HFF-Myc (cell line): ENCODE measurements at regions not wholly inside any gene's neighbourhood (a gene's known extent, or its start where the extent isn't known, plus 50 kb on each side); places are given as distances from the start of the nearest gene placed in this dataset.
A peak's percentile ranks its signal among the peaks of the same experiment; 100 is the strongest.

Experiments
- DNase-seq: peaks from one replicate; pipeline ENCODE4 v3.0.0-alpha.2; 2011; ENCODE audit warnings: low read depth; ENCODE audit errors: extremely low read depth
- H3K4me3 ChIP-seq: replicated peaks from 2 replicates; pipeline ENCODE4 v1.5.1; 2011; ENCODE audit warnings: low read depth, mild to moderate bottlenecking, control low read depth, low read length
- TF ChIP-seq, protein P1 (sequence below): IDR thresholded peaks from 2 replicates; pipeline ENCODE4 v1.5.1; 2012; ENCODE audit warnings: mild to moderate bottlenecking, low read depth, low read length, control low read depth; ENCODE audit errors: missing control alignments

DNA sequence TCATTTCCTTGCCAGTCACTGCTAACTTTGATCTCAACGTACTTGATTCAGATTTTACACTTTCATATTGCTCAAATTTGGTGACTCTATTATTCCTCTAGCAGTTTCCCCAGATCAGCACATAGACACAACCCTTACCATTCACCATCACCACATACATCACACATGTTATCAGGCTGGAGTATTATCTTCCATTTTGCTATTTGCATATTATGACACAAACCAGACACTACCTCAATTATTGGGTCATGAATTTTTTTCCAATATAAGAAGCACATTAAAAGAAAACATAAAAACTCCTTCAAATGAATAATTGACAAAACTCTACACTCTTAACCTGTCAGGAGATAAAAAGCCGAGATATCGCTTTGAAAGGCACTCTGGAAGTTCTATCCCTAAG is 1166.7 kb upstream of the B3GALT2 start:
- no peak for DNase-seq
- TF ChIP-seq, protein P1, sequence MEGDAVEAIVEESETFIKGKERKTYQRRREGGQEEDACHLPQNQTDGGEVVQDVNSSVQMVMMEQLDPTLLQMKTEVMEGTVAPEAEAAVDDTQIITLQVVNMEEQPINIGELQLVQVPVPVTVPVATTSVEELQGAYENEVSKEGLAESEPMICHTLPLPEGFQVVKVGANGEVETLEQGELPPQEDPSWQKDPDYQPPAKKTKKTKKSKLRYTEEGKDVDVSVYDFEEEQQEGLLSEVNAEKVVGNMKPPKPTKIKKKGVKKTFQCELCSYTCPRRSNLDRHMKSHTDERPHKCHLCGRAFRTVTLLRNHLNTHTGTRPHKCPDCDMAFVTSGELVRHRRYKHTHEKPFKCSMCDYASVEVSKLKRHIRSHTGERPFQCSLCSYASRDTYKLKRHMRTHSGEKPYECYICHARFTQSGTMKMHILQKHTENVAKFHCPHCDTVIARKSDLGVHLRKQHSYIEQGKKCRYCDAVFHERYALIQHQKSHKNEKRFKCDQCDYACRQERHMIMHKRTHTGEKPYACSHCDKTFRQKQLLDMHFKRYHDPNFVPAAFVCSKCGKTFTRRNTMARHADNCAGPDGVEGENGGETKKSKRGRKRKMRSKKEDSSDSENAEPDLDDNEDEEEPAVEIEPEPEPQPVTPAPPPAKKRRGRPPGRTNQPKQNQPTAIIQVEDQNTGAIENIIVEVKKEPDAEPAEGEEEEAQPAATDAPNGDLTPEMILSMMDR: no peak
- H3K4me3 ChIP-seq: no peak overlapping the region

- TF ChIP-seq, protein P1: no peak
- DNase-seq: no peak
- no peak overlapping the region for H3K4me3 ChIP-seq
These were observed 1160.8 kb upstream of the B3GALT2 start for GRCh38 chr1:194347200-194347599.

- no peak for DNase-seq
- TF ChIP-seq, protein P1: peak; percentile 24
- no peak overlapping the region for H3K4me3 ChIP-seq
These were observed 1156.3 kb upstream of the B3GALT2 start for GRCh38 chr1:194342484-194343262.

DNA sequence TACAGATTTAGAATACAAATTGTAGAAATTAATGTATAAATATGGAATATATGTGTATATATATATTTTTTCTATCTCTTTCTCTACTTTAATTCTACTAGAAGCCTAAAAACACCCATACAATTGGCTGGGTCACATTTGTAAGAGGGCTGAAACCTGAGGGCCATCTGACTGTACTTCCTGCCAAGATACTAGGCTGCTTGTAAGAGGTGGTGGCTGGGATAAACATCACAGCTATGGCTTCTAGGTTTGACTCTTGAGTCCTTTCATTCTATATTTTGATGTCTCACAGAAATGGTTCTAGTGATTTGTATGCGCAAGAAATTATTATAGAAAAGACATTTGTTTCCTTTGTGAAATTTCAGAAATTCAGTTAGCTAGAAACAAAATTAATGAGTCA is 1155.2 kb upstream of the B3GALT2 start:
- DNase-seq: no peak
- TF ChIP-seq, protein P1: no peak
- H3K4me3 ChIP-seq: no peak overlapping the region

GRCh38 chr1:194339471-194339870 is 1153.1 kb upstream of the B3GALT2 start:
- TF ChIP-seq, protein P1: no peak
- no peak for DNase-seq
- no peak overlapping the region for H3K4me3 ChIP-seq

- TF ChIP-seq, protein P1: no peak
- DNase-seq: no peak
- H3K4me3 ChIP-seq: no peak overlapping the region
These were observed 1152.0 kb upstream of the B3GALT2 start for GRCh38 chr1:194338241-194338948.
